T-helper 22 cell (primary cell): ENCODE measurements at regions not wholly inside any gene's neighbourhood (a gene's known extent, or its start where the extent isn't known, plus 50 kb on each side); places are given as distances from the start of the nearest gene placed in this dataset.

Experiments
- DNase-seq: peaks from one replicate; pipeline ENCODE4 v3.0.0-alpha.2; 2020; ENCODE audit warnings: low read depth

- no peak for DNase-seq
These were observed 53.5 kb downstream of the ZNF608 start for GRCh38 chr5:124692950-124693349.

- no peak for DNase-seq
These were observed 54.1 kb downstream of the ZNF608 start for GRCh38 chr5:124692324-124692723.

GRCh38 chr5:124689653-124690052 lies 56.8 kb downstream of the ZNF608 start:
- DNase-seq = no peak

GRCh38 chr5:124686239-124687004 lies 60.0 kb downstream of the ZNF608 start:
- DNase-seq = no peak

- DNase-seq = no peak
These were observed 61.0 kb downstream of the ZNF608 start for GRCh38 chr5:124685404-124685930.

- no peak for DNase-seq
These were observed 62.4 kb downstream of the ZNF608 start for GRCh38 chr5:124683917-124684555.

GRCh38 chr5:124679578-124680199 lies 66.8 kb downstream of the ZNF608 start:
- no peak for DNase-seq

- no peak for DNase-seq
These were observed 67.4 kb downstream of the ZNF608 start for GRCh38 chr5:124678922-124679519.

- no peak for DNase-seq
These were observed 68.0 kb downstream of the ZNF608 start for GRCh38 chr5:124678468-124678867.

- no peak for DNase-seq
These were observed 68.8 kb downstream of the ZNF608 start for GRCh38 chr5:124677374-124678351.

GRCh38 chr5:124675931-124676846 lies 70.2 kb downstream of the ZNF608 start:
- DNase-seq = no peak

- DNase-seq = no peak
These were observed 75.2 kb downstream of the ZNF608 start for GRCh38 chr5:124671193-124671592.

- no peak for DNase-seq
These were observed 75.7 kb downstream of the ZNF608 start for GRCh38 chr5:124670722-124671184.

- DNase-seq = no peak
These were observed 76.3 kb downstream of the ZNF608 start for GRCh38 chr5:124669956-124670721.

GRCh38 chr5:124669300-124669648 lies 77.2 kb downstream of the ZNF608 start:
- no peak for DNase-seq

GRCh38 chr5:124668353-124669299 lies 77.8 kb downstream of the ZNF608 start:
- no peak for DNase-seq

GRCh38 chr5:124665625-124666024 lies 80.8 kb downstream of the ZNF608 start:
- no peak for DNase-seq

GRCh38 chr5:124665035-124665434 lies 81.4 kb downstream of the ZNF608 start:
- no peak for DNase-seq
